ENCODE measurements at regions not wholly inside any gene's neighbourhood (a gene's known extent, or its start where the extent isn't known, plus 50 kb on each side); places are given as distances from the start of the nearest gene placed in this dataset.

DNA sequence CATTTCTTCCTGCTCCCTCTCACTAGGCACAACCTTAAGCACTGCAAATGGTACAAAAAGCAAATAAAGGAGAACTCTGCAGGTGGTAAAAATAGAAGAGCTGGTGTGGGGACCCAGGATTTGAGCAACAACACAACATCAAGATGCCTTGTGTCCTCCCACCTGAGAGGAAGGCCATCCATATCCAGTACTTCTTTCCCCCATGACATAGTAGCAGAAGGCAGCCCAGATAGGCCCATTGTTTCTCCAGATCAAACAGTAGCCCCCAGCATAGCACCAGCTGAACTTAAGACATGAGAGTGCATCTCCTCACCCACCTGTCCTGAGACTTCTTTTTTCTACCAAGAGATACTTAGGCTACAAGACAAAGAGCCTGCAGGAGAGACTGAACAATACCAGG is 180.5 kb downstream of the GOLGA6L6 start:
- TF ChIP-seq, protein P1, sequence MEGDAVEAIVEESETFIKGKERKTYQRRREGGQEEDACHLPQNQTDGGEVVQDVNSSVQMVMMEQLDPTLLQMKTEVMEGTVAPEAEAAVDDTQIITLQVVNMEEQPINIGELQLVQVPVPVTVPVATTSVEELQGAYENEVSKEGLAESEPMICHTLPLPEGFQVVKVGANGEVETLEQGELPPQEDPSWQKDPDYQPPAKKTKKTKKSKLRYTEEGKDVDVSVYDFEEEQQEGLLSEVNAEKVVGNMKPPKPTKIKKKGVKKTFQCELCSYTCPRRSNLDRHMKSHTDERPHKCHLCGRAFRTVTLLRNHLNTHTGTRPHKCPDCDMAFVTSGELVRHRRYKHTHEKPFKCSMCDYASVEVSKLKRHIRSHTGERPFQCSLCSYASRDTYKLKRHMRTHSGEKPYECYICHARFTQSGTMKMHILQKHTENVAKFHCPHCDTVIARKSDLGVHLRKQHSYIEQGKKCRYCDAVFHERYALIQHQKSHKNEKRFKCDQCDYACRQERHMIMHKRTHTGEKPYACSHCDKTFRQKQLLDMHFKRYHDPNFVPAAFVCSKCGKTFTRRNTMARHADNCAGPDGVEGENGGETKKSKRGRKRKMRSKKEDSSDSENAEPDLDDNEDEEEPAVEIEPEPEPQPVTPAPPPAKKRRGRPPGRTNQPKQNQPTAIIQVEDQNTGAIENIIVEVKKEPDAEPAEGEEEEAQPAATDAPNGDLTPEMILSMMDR (conservative IDR thresholded peaks at IDR 0.05; ENCODE audit: low read length): no peak
- no peak for TF ChIP-seq EZH2phosphoT487 (IDR thresholded peaks at IDR 0.05; ENCODE audit: borderline replicate concordance, low read depth, low read length)
